ENCODE measurements at regions not wholly inside any gene's neighbourhood (a gene's known extent, or its start where the extent isn't known, plus 50 kb on each side); places are given as distances from the start of the nearest gene placed in this dataset.

DNA sequence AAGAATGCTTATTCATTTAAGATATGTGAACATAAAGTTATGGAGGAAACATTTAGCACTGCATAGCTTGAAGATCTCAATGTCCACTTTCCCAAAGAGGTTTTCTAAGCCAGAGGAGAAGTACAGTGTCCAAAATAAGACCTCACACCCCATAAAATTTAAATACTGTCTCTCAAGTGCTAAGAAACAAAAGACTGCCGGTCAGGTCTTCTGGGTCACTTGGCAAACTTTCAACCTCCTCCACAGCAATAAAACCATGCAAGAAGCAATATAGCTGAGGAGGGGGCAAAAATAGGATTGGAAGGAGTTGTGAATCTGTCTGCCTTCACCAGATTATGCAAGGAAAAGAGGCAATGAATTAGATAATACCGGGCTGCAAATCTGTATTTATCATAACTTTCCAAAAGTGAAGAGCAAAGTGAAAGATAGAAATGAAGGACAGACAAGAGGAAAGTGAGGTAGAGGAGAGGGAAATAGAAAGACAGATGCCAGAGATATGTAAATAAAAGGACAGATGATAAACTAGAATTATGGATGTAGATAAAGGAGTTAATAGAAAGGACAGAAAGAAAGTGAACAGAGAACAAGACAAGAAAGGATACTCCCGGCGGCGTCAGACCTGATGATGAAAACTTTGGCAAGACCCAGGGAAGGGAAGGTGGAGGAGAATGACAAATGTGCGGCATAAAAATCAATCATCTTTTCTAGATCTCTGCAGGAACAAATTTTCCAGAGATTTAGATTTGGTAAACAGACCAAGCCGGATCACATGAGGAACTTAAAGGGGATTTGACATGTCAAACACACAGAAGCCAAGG, 152.7 kb upstream of the FAM241A start:
- TF ChIP-seq, protein P1, sequence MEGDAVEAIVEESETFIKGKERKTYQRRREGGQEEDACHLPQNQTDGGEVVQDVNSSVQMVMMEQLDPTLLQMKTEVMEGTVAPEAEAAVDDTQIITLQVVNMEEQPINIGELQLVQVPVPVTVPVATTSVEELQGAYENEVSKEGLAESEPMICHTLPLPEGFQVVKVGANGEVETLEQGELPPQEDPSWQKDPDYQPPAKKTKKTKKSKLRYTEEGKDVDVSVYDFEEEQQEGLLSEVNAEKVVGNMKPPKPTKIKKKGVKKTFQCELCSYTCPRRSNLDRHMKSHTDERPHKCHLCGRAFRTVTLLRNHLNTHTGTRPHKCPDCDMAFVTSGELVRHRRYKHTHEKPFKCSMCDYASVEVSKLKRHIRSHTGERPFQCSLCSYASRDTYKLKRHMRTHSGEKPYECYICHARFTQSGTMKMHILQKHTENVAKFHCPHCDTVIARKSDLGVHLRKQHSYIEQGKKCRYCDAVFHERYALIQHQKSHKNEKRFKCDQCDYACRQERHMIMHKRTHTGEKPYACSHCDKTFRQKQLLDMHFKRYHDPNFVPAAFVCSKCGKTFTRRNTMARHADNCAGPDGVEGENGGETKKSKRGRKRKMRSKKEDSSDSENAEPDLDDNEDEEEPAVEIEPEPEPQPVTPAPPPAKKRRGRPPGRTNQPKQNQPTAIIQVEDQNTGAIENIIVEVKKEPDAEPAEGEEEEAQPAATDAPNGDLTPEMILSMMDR (IDR thresholded peaks at IDR 0.05; ENCODE audit: insufficient read depth, low read length, poor library complexity, severe bottlenecking), result no peak
- no peak for TF ChIP-seq EZH2phosphoT487 (conservative IDR thresholded peaks at IDR 0.05; ENCODE audit: low read length)
